ENCODE measurements at regions not wholly inside any gene's neighbourhood (a gene's known extent, or its start where the extent isn't known, plus 50 kb on each side); places are given as distances from the start of the nearest gene placed in this dataset.

DNA sequence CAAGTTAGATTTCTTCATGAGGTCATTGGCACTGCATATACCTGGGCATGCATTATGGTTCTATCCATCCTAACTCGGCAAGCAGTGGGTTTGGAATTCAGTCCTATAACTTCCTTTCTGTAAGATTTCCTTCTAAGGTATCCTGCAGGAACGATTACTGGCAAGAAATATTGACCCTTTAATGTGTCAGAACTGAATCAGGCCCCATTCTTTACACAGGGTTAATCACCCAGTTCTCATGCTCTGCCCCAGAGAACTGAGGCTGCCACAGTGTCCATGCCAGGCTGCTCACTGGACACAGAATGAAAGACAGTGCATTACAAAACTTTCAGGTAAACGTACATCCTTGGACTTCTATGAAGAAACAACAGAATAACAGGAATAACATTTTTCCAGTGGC lies 108.9 kb downstream of the RPL22L1 start:
- no peak for TF ChIP-seq REST (tag by site-specific recombination; IDR thresholded peaks at IDR 0.05)
- TF ChIP-seq ZNF426 (tag by site-specific recombination; IDR thresholded peaks at IDR 0.05) = no peak
- TF ChIP-seq TRIM28 (IDR thresholded peaks at IDR 0.05; ENCODE audit: borderline replicate concordance, low read length) = no peak
- TF ChIP-seq, protein P1, sequence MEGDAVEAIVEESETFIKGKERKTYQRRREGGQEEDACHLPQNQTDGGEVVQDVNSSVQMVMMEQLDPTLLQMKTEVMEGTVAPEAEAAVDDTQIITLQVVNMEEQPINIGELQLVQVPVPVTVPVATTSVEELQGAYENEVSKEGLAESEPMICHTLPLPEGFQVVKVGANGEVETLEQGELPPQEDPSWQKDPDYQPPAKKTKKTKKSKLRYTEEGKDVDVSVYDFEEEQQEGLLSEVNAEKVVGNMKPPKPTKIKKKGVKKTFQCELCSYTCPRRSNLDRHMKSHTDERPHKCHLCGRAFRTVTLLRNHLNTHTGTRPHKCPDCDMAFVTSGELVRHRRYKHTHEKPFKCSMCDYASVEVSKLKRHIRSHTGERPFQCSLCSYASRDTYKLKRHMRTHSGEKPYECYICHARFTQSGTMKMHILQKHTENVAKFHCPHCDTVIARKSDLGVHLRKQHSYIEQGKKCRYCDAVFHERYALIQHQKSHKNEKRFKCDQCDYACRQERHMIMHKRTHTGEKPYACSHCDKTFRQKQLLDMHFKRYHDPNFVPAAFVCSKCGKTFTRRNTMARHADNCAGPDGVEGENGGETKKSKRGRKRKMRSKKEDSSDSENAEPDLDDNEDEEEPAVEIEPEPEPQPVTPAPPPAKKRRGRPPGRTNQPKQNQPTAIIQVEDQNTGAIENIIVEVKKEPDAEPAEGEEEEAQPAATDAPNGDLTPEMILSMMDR (tag by site-specific recombination; IDR thresholded peaks at IDR 0.05) = no peak
- TF ChIP-seq ZNF513 (tag by site-specific recombination; IDR thresholded peaks at IDR 0.05) = no peak

Data from HEK293 (cell line).